Lung (tissue), 11 donors: ENCODE measurements at regions not wholly inside any gene's neighbourhood (a gene's known extent, or its start where the extent isn't known, plus 50 kb on each side); places are given as distances from the start of the nearest gene placed in this dataset.

ENCODE experiments used
- ATAC-seq: fragments of 200-7000 bp; cut with Tn5 transposase; one replicate; pipeline ENCODE4 v1.9.1; 2020; ENCODE audit warnings: moderate number of reproducible peaks; ENCODE audit not compliant: insufficient read depth, low FRiP score
- DNase-seq, 3 donors: peaks; one replicate each; pipeline ENCODE4 v3.0.0-alpha.2; 2013 to 2017
- H3K27ac ChIP-seq, 2 donors: one replicate each; pipeline ENCODE4 v1.5.1; 2013; ENCODE audit warnings: mild to moderate bottlenecking in 2 of 2, moderate library complexity in 2 of 2, control low read depth in 1 of 2, inconsistent platforms in 1 of 2, low read depth in 1 of 2, low read length in 1 of 2
- H3K27me3 ChIP-seq, 3 donors: one replicate each; pipeline ENCODE4 v1.5.1; 2013; ENCODE audit warnings: low read length in 2 of 3; ENCODE audit not compliant: control insufficient read depth in 3 of 3, insufficient read depth in 3 of 3
- H3K36me3 ChIP-seq, 4 donors: one replicate each; pipeline ENCODE4 v1.5.1; 2013; ENCODE audit warnings: low read length in 4 of 4, mild to moderate bottlenecking in 1 of 4, moderate library complexity in 1 of 4; ENCODE audit not compliant: control insufficient read depth in 4 of 4, insufficient read depth in 4 of 4
- H3K4me1 ChIP-seq, 5 donors: one replicate each; pipeline ENCODE4 v1.5.1; 2013; ENCODE audit warnings: low read length in 5 of 5, mild to moderate bottlenecking in 2 of 5, moderate library complexity in 1 of 5; ENCODE audit not compliant: control insufficient read depth in 5 of 5, insufficient read depth in 5 of 5
- H3K4me3 ChIP-seq: one replicate; pipeline ENCODE4 v1.5.1; 2013; ENCODE audit warnings: mild to moderate bottlenecking, control low read depth, moderate library complexity
- H3K9ac ChIP-seq, 2 donors: one replicate each; pipeline ENCODE4 v1.5.1; 2013; ENCODE audit warnings: low read length in 2 of 2, control low read depth in 1 of 2; ENCODE audit not compliant: insufficient read depth in 1 of 2
- H3K9me3 ChIP-seq, 4 donors: one replicate each; pipeline ENCODE4 v1.5.1; 2013; ENCODE audit warnings: low read length in 3 of 4, mild to moderate bottlenecking in 1 of 4, moderate library complexity in 1 of 4; ENCODE audit not compliant: control insufficient read depth in 4 of 4, insufficient read depth in 3 of 4
- WGBS, 2 donors: extraction: QIAGEN DNeasy Blood & Tissue Kit; methylation state at CpG; one replicate each; pipeline ENCODE4 v1.1.7; 2013; 5-methylcytosine and 5-hydroxymethylcytosine counted together
- TF ChIP-seq, protein P1 (sequence below): IDR thresholded peaks from 2 replicates; pipeline ENCODE4 v1.5.1; 2012; ENCODE audit warnings: mild to moderate bottlenecking; ENCODE audit errors: control extremely low read depth, extremely low read depth
- donor health status: control.
- donor health status: control.
- donor health status: Bipolar disorder and iron deficiency.
- donor health status: healthy.
- donor health status: DM: yes; HTN: yes; CAD: no.

DNA sequence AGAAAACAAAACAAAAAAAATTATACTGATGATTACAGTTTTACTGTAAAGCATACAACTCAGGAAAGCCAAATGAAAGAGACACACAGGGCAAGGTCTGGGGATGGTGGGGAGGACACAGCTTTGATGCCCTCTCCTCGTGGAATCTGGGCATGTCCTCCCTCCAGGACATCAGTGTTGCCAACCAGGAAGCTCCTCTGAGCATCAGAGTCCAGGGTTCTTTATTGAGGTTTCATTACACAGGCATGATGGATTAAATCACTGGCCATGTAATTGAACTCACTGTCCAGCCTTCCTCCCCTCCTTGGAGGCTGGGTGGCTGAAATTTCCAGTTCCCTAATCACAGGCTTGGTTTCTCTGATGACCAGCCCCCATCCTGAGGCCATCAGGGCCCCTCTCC, 89.6 kb upstream of the MIER3 start:
- no peak overlapping the region for H3K9ac ChIP-seq
- ATAC-seq (no peak), DNase-seq (no peak)
- no peaks in the 10 kb centered on the region for H3K27me3 ChIP-seq
- no peaks in the 10 kb centered on the region for H3K36me3 ChIP-seq
- no peak overlapping the region for H3K27ac ChIP-seq
- H3K4me1 ChIP-seq: no peaks in the 10 kb centered on the region
- WGBS, 2 donors: 75 to 76% methylated on average over 1 of the region's 1 CpG
- H3K4me3 ChIP-seq: no peak overlapping the region
- TF ChIP-seq, protein P1, sequence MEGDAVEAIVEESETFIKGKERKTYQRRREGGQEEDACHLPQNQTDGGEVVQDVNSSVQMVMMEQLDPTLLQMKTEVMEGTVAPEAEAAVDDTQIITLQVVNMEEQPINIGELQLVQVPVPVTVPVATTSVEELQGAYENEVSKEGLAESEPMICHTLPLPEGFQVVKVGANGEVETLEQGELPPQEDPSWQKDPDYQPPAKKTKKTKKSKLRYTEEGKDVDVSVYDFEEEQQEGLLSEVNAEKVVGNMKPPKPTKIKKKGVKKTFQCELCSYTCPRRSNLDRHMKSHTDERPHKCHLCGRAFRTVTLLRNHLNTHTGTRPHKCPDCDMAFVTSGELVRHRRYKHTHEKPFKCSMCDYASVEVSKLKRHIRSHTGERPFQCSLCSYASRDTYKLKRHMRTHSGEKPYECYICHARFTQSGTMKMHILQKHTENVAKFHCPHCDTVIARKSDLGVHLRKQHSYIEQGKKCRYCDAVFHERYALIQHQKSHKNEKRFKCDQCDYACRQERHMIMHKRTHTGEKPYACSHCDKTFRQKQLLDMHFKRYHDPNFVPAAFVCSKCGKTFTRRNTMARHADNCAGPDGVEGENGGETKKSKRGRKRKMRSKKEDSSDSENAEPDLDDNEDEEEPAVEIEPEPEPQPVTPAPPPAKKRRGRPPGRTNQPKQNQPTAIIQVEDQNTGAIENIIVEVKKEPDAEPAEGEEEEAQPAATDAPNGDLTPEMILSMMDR: no peak
- H3K9me3 ChIP-seq: no peaks in the 10 kb centered on the region

DNA sequence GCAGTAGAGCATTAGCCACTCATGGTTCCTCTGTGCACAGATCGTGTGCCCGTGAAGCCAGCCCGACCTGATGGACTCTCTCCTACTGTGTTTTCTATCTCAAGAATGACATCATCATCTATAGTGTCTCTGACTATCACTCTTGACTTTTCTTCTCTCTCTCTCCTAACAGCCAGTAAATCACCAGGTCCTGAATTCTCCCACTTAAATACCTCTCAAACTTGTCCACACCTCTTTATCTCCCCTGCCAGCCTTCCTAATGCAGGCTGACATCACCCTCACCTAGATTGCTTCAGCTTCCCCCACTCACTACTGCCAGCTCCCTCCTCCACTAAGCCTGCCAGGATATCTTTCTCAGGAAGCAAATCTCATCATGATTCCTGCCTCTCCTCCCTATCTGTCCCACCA, 90.6 kb upstream of the MIER3 start:
- Histone ChIP-seq H3K27me3 (no peaks in the 10 kb centered on the region), H3K4me3 (no peak overlapping the region), H3K4me1 (no peaks in the 10 kb centered on the region), H3K27ac (no peak overlapping the region), H3K9ac (no peak overlapping the region), H3K36me3 (no peaks in the 10 kb centered on the region), H3K9me3 (no peaks in the 10 kb centered on the region)
- WGBS, 2 donors: 83 to 92% methylated on average over 3 of the region's 3 CpGs
- ATAC-seq (no peak), DNase-seq (no peak)
- TF ChIP-seq, protein P1: no peak

DNA sequence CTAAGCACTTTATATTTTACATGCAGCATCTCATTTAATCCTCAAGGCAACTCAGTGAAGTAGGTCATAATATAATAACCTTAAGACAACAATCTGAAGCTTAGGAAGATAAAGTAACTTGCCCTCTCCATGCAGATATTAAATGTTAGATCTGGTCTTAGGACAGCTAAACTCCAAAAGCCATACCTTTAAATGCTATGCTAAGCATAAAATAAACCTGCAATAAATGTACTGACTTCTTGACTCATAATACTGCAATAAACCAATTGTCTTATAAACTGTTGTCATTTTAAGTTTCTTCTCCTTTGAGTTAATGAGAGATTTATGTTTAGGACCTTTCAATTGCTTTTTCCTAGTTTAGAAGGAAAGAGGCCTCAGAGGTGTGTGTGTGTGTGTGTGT, 102.2 kb upstream of the MIER3 start:
- Histone ChIP-seq H3K9ac (no peak overlapping the region), H3K9me3 (no peaks in the 10 kb centered on the region), H3K36me3 (no peaks in the 10 kb centered on the region), H3K27me3 (no peaks in the 10 kb centered on the region), H3K4me1 (no peaks in the 10 kb centered on the region), H3K27ac (no peak overlapping the region), H3K4me3 (no peak overlapping the region)
- DNase-seq (no peak), ATAC-seq (no peak)
- TF ChIP-seq, protein P1: no peak

DNA sequence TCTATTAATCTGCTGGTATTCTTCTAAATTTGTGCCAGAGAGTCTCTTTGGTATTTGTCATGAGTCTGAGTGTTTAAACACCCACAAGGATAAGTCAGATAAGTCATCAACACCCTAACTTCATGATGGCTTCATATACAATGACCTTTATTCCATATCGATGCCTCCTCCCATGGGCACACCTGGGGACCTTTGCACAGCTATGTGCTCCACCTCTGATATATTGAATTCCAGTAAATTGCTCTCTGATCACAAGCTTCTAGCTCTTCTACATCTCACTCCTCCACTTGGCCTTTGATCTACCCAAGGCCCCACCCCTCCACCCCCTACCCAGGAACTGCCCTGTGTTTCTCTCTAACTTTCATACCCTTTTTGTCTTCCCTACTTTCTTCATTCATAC, 102.7 kb upstream of the MIER3 start:
- Histone ChIP-seq H3K36me3 (no peaks in the 10 kb centered on the region), H3K4me1 (no peaks in the 10 kb centered on the region)
- 95 to 100% methylated on average over 1 of the region's 1 CpG for WGBS, 2 donors

More for the DNA sequence above, 102.7 kb upstream of the MIER3 start:
- DNase-seq (no peak), ATAC-seq (no peak)
- H3K27ac ChIP-seq: no peak overlapping the region
- no peaks in the 10 kb centered on the region for H3K9me3 ChIP-seq
- H3K4me3 ChIP-seq: no peak overlapping the region
- TF ChIP-seq, protein P1: no peak
- no peaks in the 10 kb centered on the region for H3K27me3 ChIP-seq
- no peak overlapping the region for H3K9ac ChIP-seq
